ENCODE measurements at regions not wholly inside any gene's neighbourhood (a gene's known extent, or its start where the extent isn't known, plus 50 kb on each side); places are given as distances from the start of the nearest gene placed in this dataset.
"Not testable (repeated sequence)": the region's sequence is repeated elsewhere in the genome, so short reads cannot be mapped to it uniquely, and the experiment has no call there.

- no peak for DNase-seq (ENCODE audit: low read depth in 2 of 2, low spot score in 1 of 2)
Observed at GRCh38 chr7:68857571-68857970, 740.7 kb upstream of the AUTS2 start.

GRCh38 chr7:68858497-68858896, 739.8 kb upstream of the AUTS2 start:
- DNase-seq (ENCODE audit: low read depth in 2 of 2, low spot score in 1 of 2) = no peak

DNA sequence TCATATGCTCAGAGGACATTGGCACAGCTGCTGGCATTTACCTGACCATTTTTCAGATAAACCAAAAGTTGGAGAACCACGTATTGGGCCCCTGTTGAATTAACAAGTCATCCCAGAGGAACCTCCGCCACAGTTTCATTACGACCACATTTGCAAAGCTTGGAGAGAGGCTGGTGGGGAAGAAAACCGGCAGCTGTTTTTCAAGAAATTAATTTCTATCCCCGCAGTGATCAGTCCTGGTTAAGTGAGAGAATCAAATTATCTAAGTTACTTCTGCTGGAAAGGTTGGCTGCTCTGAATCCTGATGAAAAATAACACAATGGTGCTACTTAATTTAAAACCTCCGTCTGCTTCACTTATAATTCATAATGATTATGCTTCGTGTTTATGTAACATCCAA, 737.1 kb upstream of the AUTS2 start:
- no peak for DNase-seq (ENCODE audit: low read depth in 2 of 2, low spot score in 1 of 2)

DNA sequence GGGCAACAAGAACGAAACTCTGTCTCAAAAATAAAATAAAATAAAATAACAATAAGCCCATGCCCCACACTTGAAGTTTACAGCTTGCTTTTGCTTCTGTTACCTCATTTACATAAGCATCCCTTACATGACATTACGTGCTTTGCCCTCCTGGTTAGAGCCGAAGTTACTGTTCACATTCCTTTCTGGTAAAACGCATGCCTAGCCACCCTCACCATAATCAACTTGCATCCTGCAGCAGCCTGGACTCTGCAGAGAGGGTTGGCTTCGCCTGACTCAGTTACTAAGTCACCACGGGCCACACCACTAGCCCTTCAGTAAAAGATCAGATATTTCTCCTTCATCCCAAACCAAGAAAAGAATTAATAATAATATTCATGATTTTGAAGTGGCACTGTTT, 736.0 kb upstream of the AUTS2 start:
- DNase-seq (ENCODE audit: low read depth in 2 of 2, low spot score in 1 of 2) = no peak

DNA sequence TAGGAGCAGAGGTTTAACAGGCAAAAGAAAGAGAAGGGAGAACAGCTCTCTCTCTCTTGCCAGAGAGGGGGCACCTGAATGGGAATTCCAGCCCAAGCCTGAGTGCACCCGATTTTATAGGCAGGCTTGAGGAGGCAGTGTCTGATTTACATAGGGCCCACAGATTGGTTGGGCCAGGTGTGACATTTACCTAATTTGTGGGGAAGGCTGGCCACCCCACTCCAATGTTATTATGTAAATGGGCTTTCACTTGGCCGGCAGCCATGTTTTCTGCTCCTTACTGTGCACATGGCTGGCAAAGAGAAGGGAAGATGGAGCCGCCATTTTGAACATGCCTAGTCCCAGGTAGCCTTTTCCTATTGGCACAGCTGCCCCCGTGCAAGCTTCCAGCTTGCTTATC, 735.5 kb upstream of the AUTS2 start:
- DNase-seq (ENCODE audit: low read depth in 2 of 2, low spot score in 1 of 2) = no peak

DNA sequence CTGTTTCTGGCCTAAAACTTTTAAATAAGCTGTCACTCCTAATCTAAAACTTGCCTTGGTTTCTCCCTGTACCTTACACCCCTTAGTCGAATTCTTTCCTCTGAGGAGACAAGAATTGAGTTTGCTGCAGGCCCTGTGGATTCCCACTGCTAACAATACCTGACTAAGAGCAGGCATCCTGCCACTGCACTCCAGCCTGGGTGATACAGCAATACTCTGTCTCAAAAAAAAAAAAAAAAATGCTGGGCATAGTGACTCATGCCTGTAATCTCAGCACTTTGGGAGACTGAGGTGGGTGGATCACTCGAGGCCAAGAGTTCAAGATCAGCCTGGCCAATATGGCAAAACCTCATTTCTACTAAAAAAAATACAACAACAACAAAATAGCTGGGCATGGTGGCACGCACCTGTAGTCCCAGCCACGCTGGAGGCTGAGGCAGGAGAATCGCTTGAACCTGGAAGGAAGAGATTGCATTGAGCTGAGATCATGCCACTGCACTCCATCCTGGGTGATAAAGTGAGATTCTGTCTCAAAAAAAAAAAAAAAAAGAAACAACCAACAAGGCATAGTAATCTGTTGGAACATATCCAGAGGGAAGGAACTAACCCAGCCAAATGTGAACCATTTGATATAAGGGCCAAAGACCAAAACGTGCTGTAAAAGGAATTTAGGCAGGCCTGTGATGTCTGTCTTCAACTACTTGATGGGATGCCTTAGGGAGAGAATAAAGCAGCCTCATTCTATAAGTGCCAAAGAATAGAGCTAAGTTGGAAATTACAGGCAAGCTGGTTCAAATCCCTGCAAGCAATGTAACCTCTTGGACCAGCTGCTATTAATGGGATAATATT, 732.7 kb upstream of the AUTS2 start:
- no peak for DNase-seq (ENCODE audit: low read depth in 2 of 2, low spot score in 1 of 2)

DNA sequence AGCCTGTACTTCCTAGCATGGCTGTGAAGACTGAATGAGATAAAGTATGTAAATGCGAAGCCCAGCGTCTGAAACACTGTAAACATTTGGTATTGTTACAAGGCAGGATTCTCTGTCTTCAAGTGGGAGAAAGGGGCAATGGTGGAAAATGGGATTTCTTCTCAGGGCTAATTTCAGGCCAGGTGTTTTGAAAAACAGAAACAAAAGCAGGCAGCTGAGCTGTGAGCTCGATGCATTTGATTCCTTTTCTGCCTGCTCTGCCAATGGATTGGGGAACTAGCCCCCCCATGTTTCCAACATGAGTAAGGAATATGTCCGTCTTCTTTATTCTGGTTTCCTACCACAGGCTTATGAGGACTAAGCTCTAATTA, 732.1 kb upstream of the AUTS2 start:
- DNase-seq (ENCODE audit: low read depth in 2 of 2, low spot score in 1 of 2) = no peak

GRCh38 chr7:68866721-68867120, 731.6 kb upstream of the AUTS2 start:
- DNase-seq (ENCODE audit: low read depth in 2 of 2, low spot score in 1 of 2) = not testable (repeated sequence)

- no peak for DNase-seq (ENCODE audit: low read depth in 2 of 2, low spot score in 1 of 2)
Observed at GRCh38 chr7:68868978-68869377, 729.3 kb upstream of the AUTS2 start.

- no peak for DNase-seq (ENCODE audit: low read depth in 2 of 2, low spot score in 1 of 2)
Observed at GRCh38 chr7:68873616-68874015, 724.7 kb upstream of the AUTS2 start.

- no peak for DNase-seq (ENCODE audit: low read depth in 2 of 2, low spot score in 1 of 2)
Observed at GRCh38 chr7:68875857-68876256, 722.4 kb upstream of the AUTS2 start.

DNA sequence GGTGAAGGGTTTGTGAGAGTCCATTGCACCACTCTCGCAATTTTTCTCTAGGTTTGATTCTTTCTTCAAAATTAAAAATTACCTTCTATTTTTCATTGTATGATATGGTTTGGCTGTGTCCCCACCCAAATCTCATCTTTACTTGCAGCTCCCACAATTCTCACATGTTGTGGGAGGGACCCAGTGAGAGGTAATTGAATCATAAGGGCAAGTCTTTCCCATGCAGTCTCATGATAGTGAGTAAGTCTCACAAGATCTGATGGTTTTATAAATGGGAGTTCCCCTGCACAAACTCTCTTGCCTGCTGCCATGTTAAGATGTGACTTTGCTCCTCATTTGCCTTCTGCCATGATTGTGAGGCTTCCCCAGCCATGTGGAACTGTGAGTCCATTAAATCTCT, 711.2 kb upstream of the AUTS2 start:
- DNase-seq (ENCODE audit: low read depth in 2 of 2, low spot score in 1 of 2) = not testable (repeated sequence)

DNA sequence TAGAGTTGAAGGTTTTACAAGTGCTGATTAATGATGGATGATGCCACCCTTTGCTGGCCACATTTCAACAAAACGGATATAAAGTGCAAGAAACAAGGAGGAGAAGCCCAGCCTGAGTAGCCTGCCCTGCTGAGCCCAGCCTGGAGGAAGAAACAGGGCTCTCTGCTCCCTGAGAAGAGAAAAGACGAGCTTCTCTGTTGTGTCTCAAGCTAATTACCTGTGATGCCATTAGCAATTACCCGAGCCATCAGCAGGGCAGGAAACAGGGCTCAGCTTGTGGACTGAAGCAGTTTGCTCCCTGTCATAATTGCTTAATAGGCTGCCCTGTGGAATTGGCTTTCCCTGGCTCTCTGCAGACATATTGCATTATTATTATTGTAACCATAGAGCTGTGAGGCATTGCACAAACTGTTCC, 709.3 kb upstream of the AUTS2 start:
- DNase-seq (ENCODE audit: low read depth in 2 of 2, low spot score in 1 of 2) = no peak

DNA sequence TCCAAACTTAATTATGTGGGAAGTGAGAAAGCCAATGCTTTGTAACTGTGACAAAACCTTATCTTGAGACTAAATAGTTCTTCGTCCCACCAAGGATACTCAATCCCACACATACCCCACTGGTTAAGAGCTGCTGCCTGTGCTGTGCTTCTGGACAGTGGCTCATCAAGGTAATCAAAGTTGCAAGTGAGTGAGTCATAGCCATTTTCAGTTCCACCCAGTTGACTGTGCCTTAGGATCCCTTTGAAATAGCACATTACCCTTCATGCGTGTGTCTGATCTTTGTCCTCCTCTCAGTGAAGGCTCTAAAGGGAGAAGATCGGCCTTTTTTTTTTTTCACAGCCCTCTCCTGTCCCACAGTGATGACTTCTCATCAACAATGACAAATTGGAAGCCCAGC, 706.0 kb upstream of the AUTS2 start:
- no peak for DNase-seq (ENCODE audit: low read depth in 2 of 2, low spot score in 1 of 2)

DNA sequence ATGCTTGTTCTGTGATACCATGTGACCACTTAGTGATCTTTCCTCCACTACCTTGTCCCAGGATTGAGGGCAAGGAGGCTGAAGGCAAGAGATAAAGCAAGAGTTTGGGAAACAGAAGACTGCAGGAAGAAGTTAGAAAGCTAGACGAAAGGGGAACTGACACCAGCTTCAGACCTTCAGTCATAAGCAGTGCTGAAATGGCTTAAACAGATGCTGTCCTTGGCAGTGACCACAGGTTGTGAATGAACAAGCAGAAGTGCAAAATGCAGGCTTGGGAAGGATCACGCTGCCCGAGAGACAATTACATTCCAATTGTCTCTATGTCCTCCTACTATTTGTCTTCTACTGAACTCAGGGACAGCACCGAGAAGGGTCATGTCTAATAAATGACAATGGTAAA, 704.9 kb upstream of the AUTS2 start:
- DNase-seq (ENCODE audit: low read depth in 2 of 2, low spot score in 1 of 2) = no peak

GRCh38 chr7:68899156-68899555, 699.1 kb upstream of the AUTS2 start:
- not testable (repeated sequence) for DNase-seq (ENCODE audit: low read depth in 2 of 2, low spot score in 1 of 2)

DNA sequence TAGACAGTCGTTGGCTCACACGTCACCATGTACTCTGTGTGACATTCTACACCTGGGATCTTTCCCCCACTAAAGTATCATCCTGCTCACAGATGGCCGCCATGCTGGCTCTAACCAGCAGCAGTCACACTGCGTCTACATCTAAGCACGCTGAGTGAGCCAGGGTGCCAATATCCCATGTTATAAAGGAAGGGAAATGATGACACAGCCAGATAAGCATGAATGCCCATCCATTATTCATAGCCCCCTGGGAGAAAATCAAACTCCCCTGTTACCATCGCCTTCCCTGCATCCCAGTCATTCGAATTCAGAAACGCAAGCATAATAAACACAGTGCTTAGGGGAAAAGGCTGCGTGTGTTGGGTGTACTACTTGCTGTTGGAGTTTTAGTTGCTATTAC, 698.2 kb upstream of the AUTS2 start:
- no peak for DNase-seq (ENCODE audit: low read depth in 2 of 2, low spot score in 1 of 2)

- no peak for DNase-seq (ENCODE audit: low read depth in 2 of 2, low spot score in 1 of 2)
Observed at GRCh38 chr7:68904630-68905029, 693.6 kb upstream of the AUTS2 start.

- DNase-seq (ENCODE audit: low read depth in 2 of 2, low spot score in 1 of 2) = no peak
Observed at GRCh38 chr7:68911754-68912153, 686.5 kb upstream of the AUTS2 start.

- DNase-seq (ENCODE audit: low read depth in 2 of 2, low spot score in 1 of 2) = no peak
Observed at GRCh38 chr7:68914006-68914405, 684.3 kb upstream of the AUTS2 start.

DNA sequence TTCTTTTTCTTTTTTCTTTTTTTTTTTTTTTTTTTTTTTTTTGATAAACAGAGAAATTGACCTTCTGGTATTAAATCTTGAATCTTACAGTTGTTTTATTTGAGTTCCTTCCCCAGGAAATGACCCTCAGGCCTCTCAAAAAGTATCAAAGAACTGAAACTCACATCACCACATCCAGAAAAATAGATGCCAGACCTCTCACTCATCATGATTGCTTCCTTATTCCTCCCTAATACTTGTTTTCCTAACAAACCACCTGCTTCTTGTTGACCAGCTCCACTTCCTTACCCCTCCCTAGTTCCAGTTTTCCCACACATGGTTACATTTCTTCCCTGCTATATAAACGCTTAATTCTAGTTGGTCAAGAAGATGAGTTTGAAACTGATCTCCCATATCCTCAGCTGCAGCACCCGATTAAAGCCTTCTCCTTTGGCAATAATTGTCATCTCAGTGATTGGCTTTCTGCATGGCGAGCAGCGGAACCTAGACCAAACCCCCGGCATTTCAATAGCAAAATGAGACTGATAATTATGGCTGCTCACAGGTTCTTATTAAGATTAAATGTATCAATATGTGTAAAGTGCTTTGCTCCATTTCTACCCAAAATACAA, 681.1 kb upstream of the AUTS2 start:
- no peak for DNase-seq (ENCODE audit: low read depth in 2 of 2, low spot score in 1 of 2)

DNA sequence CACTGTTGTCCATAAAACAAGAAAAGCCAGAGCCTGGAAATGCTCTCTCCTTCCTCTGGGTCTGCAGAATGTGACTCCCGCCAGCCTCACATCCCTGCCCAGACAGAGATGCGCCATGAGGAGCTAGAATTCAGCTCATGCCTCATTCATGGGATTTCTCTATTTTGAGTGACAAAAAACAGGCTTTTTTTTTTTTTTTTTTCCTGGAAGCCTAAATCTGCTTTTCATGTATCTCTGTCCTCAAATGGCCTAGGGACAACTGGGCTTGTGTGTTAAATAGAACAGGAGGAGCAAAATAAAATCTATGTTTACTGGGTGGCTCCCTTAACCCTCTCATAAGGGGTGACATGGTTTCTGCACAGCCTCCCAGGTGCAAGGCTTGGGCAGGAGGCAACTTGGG, 679.7 kb upstream of the AUTS2 start:
- no peak for DNase-seq (ENCODE audit: low read depth in 2 of 2, low spot score in 1 of 2)

GRCh38 chr7:68922850-68923249, 675.4 kb upstream of the AUTS2 start:
- no peak for DNase-seq (ENCODE audit: low read depth in 2 of 2, low spot score in 1 of 2)
